Stimulated activated CD4-positive, alpha-beta T cell treated with anti-CD3 and anti-CD28 coated beads, Interleukin-15, amount 100 ng/mL, for 24 hours (primary cell): ENCODE measurements at regions not wholly inside any gene's neighbourhood (a gene's known extent, or its start where the extent isn't known, plus 50 kb on each side); places are given as distances from the start of the nearest gene placed in this dataset.

Source experiments
- DNase-seq: peaks from one replicate; pipeline ENCODE4 v3.0.0-alpha.2; 2020

- DNase-seq = no peak
Measured at GRCh38 chr18:60555625-60556024, 183.1 kb upstream of the MC4R start.

- no peak for DNase-seq
Measured at GRCh38 chr18:60556326-60556725, 183.8 kb upstream of the MC4R start.

GRCh38 chr18:60560071-60560470 is 187.5 kb upstream of the MC4R start:
- DNase-seq = no peak

GRCh38 chr18:60563082-60563481 is 190.5 kb upstream of the MC4R start:
- DNase-seq = no peak

- no peak for DNase-seq
Measured at GRCh38 chr18:60568220-60568619, 195.6 kb upstream of the MC4R start.

- DNase-seq = no peak
Measured at GRCh38 chr18:60570172-60570571, 197.6 kb upstream of the MC4R start.

GRCh38 chr18:60577457-60577856 is 204.9 kb upstream of the MC4R start:
- DNase-seq = no peak

GRCh38 chr18:60585670-60586069 is 213.1 kb upstream of the MC4R start:
- DNase-seq = no peak

- no peak for DNase-seq
Measured at GRCh38 chr18:60593249-60593648, 220.7 kb upstream of the MC4R start.

- no peak for DNase-seq
Measured at GRCh38 chr18:60596928-60597327, 224.4 kb upstream of the MC4R start.

GRCh38 chr18:60599267-60599666 is 226.7 kb upstream of the MC4R start:
- no peak for DNase-seq

GRCh38 chr18:60599995-60600394 is 227.4 kb upstream of the MC4R start:
- DNase-seq = no peak

- DNase-seq = no peak
Measured at GRCh38 chr18:60601249-60601648, 228.7 kb upstream of the MC4R start.

GRCh38 chr18:60623331-60623730 is 250.8 kb upstream of the MC4R start:
- DNase-seq = no peak

- no peak for DNase-seq
Measured at GRCh38 chr18:60624207-60624606, 251.6 kb upstream of the MC4R start.

GRCh38 chr18:60639836-60640235 is 267.3 kb upstream of the MC4R start:
- DNase-seq = no peak

- no peak for DNase-seq
Measured at GRCh38 chr18:60643009-60643408, 270.4 kb upstream of the MC4R start.

GRCh38 chr18:60646725-60647124 is 274.1 kb upstream of the MC4R start:
- no peak for DNase-seq

GRCh38 chr18:60649107-60649506 is 276.5 kb upstream of the MC4R start:
- no peak for DNase-seq

- DNase-seq = no peak
Measured at GRCh38 chr18:60649842-60650536, 277.4 kb upstream of the MC4R start.

- DNase-seq = no peak
Measured at GRCh38 chr18:60654298-60654697, 281.7 kb upstream of the MC4R start.

- DNase-seq = no peak
Measured at GRCh38 chr18:60656553-60656952, 284.0 kb upstream of the MC4R start.

GRCh38 chr18:60662491-60662890 is 289.9 kb upstream of the MC4R start:
- no peak for DNase-seq

- DNase-seq = no peak
Measured at GRCh38 chr18:60663060-60663989, 290.8 kb upstream of the MC4R start.
